GM21529 (cell line): ENCODE measurements at regions not wholly inside any gene's neighbourhood (a gene's known extent, or its start where the extent isn't known, plus 50 kb on each side); places are given as distances from the start of the nearest gene placed in this dataset.
"Not testable (repeated sequence)": the region's sequence is repeated elsewhere in the genome, so short reads cannot be mapped to it uniquely, and the experiment has no call there.

Experiments used
- ATAC-seq: cut with Tn5 transposase; IDR thresholded peaks from one replicate; pipeline ENCODE4 v1.9.1; 2021; ENCODE audit not compliant: unreplicated experiment

GRCh38 chr17:69669441-69670178 lies 255.1 kb downstream of the MAP2K6 start:
- no peak for ATAC-seq

- no peak for ATAC-seq
These were observed 258.4 kb downstream of the MAP2K6 start for GRCh38 chr17:69672924-69673323.

DNA sequence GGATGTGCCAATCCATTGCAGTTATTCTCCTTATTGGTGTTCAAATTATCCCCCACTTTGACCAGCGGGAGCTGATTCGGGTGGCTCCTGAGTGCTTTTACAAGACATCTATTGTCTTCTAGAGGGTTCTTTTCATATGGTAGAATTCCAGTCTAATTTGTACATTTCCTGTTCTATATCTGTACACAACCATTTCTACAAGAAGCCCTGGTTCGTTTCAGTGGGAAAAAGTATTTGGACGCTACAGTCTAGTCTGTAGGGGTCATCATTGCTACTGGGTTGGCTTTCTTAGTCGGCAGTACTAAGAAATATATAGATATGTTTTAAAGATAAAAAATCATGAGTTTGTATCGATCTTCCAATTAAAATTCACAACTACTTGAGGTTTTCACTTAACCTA lies 262.6 kb downstream of the MAP2K6 start:
- ATAC-seq = no peak

- ATAC-seq = no peak
These were observed 263.7 kb downstream of the MAP2K6 start for GRCh38 chr17:69678206-69678605.

- ATAC-seq = no peak
These were observed 265.3 kb downstream of the MAP2K6 start for GRCh38 chr17:69679829-69680228.

DNA sequence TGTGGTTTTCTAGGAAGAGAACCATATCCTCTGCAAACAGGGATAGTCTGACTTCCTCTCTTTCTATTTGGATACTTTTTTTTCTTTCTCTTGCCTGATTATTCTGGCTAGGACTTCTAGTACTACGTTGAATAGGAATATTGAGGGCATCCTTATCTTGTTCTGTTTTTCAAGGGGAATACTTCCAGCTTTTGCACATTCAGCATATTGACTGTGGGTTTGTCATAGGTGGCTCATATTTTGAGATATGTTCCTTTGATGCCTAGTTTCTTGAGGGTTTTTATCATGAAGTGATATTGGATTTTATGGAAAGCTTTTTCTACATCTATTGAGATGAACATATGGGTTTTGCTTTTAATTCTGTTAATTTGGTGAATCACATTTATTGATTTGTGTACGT lies 269.8 kb downstream of the MAP2K6 start:
- no peak for ATAC-seq

- not testable (repeated sequence) for ATAC-seq
These were observed 270.7 kb downstream of the MAP2K6 start for GRCh38 chr17:69685150-69685549.

DNA sequence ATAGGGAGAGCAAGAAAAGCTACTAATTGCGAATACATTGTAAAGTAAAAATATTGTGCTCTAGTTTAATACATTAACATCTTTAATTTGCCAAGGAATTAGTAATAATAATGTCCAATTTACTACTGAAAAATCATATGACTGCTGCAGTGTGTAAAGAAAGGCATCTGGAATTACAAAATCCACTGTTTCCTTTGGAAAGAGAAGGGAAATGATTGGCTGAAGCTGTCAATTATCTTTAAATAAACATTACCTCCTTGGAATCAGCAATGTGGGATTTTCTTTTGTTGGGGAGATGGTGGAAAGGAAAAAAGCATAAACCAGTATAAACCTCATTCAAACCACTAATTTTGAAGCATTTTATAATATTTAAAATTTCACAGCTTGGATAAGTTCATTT lies 276.0 kb downstream of the MAP2K6 start:
- ATAC-seq = no peak

GRCh38 chr17:69692171-69692570 lies 277.7 kb downstream of the MAP2K6 start:
- no peak for ATAC-seq

GRCh38 chr17:69695646-69696045 lies 281.1 kb downstream of the MAP2K6 start:
- ATAC-seq = no peak

DNA sequence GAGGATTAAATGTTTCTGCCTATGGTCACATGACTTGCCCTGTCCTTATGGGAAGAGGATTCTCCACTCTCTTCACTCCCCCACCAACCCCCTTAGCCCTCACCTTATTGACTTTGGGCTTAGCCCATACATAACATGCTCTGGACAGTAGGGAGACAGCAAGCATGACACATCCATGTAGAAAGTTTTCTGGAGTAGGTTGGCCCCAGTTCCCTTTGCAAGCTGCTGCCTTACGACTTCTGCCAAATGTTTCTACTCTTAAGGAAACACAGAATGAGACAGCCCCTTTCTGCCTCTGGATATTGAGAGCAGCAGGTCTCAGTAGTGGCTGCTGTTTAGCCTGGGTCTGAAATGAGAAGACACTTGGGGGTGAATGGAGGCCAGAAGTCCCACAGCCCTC lies 282.2 kb downstream of the MAP2K6 start:
- no peak for ATAC-seq

DNA sequence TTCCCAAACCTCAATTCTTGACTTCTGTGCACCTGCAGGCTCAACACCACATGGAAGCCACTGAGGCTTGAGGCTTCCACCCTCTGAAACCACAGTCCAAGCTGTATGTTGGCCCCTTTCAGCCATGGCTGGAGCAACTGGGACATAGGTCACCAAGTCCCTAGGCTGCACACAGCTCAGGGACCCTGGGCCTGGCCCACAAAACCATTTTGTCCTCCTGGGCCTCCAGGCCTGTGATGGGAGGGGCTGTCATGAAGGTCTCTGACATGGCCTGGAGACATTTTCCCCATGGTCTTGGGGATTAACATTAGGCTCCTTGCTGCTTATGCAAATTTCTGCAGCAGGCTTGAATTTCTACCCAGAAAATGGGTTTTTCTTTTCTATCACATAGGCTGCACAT lies 283.9 kb downstream of the MAP2K6 start:
- not testable (repeated sequence) for ATAC-seq

DNA sequence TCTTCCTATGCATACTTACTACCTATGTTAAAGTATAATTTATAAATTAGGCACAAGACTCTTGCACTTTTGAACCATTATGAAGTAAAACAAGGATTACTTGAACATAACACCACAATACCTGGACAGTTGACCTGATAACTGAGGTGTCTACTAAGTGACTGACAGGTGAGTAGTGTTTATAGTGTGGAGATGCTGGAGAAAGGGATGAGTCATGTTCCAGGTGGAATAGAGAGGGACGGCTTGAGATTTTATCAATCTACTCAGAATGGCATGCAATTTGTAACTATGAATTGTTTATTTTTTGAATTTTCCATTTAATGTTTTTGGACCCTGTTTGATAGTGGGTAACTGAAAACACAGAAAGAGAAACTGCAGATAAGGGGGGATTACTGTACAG lies 287.6 kb downstream of the MAP2K6 start:
- ATAC-seq = no peak

- no peak for ATAC-seq
These were observed 289.3 kb downstream of the MAP2K6 start for GRCh38 chr17:69703751-69704150.

DNA sequence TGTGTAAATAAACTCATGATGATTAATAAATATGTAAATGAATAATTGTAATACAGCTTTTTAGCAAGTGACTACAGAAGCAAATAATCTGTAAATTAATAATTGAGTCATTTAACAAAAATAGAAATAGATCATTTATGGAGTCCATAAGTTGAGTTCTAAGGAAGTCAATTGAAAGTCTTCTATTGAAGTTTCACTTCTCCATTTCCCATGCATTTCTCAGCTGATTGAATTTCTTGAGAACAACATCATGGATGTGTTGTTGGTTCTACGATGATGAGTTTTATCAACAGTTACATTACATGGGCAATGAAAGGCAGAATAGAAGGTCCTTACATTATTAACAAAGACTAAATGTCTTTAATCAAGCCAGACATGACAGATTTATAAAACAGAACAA lies 290.4 kb downstream of the MAP2K6 start:
- ATAC-seq = no peak

- ATAC-seq = no peak
These were observed 291.6 kb downstream of the MAP2K6 start for GRCh38 chr17:69706127-69706526.

GRCh38 chr17:69709441-69709840 lies 294.9 kb downstream of the MAP2K6 start:
- no peak for ATAC-seq

DNA sequence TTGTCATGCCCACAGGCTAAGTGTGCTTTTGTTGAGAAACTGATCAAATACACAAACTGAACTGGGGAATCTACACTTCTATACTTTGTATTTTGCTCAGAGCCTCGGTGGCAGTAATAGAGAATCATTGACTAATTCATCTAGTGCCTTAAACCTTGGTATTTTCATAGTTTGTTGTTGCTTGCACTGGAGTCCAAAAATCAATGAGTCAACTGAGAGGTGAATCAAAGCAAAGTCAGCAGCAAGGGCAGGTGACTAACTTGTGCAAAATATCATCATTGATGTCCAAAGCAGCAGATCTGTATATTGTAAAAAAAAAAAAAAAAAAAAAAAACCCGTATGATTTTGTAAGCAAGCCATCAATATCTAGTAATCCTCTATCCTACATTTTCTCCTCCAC lies 296.4 kb downstream of the MAP2K6 start:
- no peak for ATAC-seq

DNA sequence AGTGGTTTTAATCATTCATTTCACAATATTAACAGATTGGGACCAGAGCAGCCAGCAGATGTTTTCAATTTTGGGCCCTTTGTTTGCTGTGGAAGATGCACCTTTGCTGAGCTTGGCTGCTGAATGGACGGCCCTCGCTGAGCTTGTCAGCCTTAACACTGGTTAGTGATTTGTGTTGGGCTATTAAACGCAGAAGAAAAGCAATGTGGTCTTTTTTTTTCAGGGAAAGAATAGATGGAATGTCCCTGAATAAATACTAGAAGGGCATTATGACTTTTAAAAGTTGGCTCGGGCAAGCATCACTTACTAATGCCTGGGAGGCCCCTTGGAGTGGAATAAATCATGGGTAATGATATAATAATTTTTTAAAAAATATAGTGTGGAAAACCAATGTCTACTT lies 297.0 kb downstream of the MAP2K6 start:
- no peak for ATAC-seq

GRCh38 chr17:69712801-69713311 lies 298.4 kb downstream of the MAP2K6 start:
- ATAC-seq = no peak

GRCh38 chr17:69713815-69714214 lies 299.3 kb downstream of the MAP2K6 start:
- no peak for ATAC-seq

DNA sequence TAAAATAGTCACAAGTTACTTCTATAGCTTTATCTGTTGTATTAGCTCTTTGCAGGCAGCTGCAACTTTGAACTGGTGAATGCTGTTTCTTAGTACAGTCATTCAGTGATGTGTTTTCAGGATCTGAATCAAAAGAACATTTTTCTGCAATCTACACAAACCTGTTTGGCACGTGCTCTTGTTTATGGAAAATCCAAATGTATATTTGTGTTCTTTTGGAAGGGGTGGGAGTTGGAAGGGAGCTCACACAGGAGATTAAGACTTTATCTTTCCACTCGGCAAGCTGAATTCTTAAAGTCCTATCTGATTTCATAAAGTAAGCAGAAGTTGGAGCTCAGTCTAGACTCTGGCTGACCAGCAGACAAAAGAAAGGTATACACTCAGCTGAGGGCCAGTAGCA lies 300.2 kb downstream of the MAP2K6 start:
- no peak for ATAC-seq

GRCh38 chr17:69715656-69716055 lies 301.2 kb downstream of the MAP2K6 start:
- no peak for ATAC-seq
